Activated CD8-positive, alpha-beta T cell treated with anti-CD3 and anti-CD28 coated beads for 36 hours (primary cell): ENCODE measurements at regions not wholly inside any gene's neighbourhood (a gene's known extent, or its start where the extent isn't known, plus 50 kb on each side); places are given as distances from the start of the nearest gene placed in this dataset.
A peak's percentile ranks its signal among the peaks of the same experiment; 100 is the strongest.

Experiments
- ATAC-seq: fragments of 200-7000 bp; cut with Tn5 transposase; one replicate; pipeline ENCODE4 v1.10.0; 2021; ENCODE audit warnings: mild to moderate bottlenecking, moderate library complexity
- CTCF ChIA-PET: fragments of 350-600 bp; sonication (Branson Sonifier 250); formaldehyde crosslinking; loops from one replicate; lab custom pipeline; 2021; ENCODE audit warnings: antibody characterized with exemption; lab: Charles Lee
- POLR2A ChIA-PET: fragments of 350-600 bp; sonication (Branson Sonifier 250); formaldehyde crosslinking; loops from one replicate; lab custom pipeline; 2021; ENCODE audit warnings: antibody characterized with exemption; lab: Charles Lee
- DNase-seq: peaks from one replicate; pipeline ENCODE4 v3.0.0-alpha.2; 2020
- H3K27ac Mint-ChIP-seq: one replicate; pipeline ENCODE4 v1.8.0; 2021; ENCODE audit warnings: mild to moderate bottlenecking, mixed read lengths
- H3K27me3 Mint-ChIP-seq: one replicate; pipeline ENCODE4 v1.8.0; 2021; ENCODE audit warnings: mixed read lengths
- H3K36me3 Mint-ChIP-seq: one replicate; pipeline ENCODE4 v1.8.0; 2021; ENCODE audit warnings: low read depth, mixed read lengths
- H3K4me1 Mint-ChIP-seq: one replicate; pipeline ENCODE4 v1.8.0; 2021; ENCODE audit warnings: low read depth, mixed read lengths
- H3K4me3 Mint-ChIP-seq: one replicate; pipeline ENCODE4 v1.8.0; 2021; ENCODE audit warnings: mild to moderate bottlenecking, moderate library complexity, mixed read lengths
- H3K9me3 Mint-ChIP-seq: one replicate; pipeline ENCODE4 v1.8.0; 2021; ENCODE audit warnings: mixed read lengths
- intact Hi-C: fragments of 100-400 bp; cut with micrococcal nuclease; formaldehyde crosslinking; loops from one replicate; pipeline ENCODE4 v1.10.0; 2022
- TF ChIP-seq, protein P1 (sequence below): fragments of 200-600 bp; IDR thresholded peaks from one replicate; pipeline ENCODE4 v1.8.0; 2022; ENCODE audit warnings: antibody characterized with exemption, mild to moderate bottlenecking

DNA sequence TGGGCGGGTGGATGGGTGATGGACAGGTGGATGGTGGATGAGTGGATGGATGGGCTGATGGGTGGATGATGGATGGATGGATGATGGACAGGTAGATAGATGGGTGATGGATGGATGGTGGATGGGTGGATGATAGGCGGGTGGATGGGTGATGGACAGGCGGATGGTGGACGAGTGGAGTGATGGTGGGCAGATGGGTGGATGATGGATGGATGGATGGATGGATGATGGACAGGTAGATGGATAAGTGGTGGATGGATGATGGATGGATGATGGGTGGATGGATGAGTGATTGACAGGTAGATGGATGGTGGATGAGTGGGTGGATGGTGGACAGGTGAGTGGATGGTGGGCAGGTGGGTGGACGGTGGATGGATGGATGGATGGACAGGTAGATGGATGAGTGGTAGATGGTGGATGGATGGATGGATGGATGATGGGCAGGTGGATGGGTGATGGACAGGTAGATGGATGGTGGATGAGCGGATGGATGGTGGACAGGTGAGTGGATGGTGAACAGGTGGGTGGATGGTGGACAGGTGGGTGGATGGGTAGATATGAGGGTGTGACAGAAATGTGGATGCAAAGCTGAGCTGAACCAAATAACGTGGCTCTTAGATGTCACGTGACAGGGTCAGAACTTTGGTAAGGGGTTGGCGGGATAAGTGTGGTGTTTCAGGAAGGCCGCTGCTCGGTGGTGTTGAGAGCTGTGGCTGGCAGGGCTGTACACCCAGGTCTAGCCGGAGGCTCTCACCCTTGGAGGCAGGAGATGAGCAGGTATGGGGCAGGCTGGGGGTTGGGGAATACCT is 234.3 kb upstream of the CIBAR2 start:
- Mint-ChIP-seq H3K27ac (no peak overlapping the region), H3K4me1 (no peaks in the 10 kb centered on the region), H3K27me3 (peaks cover 2% of the 10 kb centered on the region), H3K4me3 (no peak overlapping the region), H3K36me3 (no peaks in the 10 kb centered on the region), H3K9me3 (peaks cover 2% of the 10 kb centered on the region)
- no peak for ATAC-seq
- no peak for DNase-seq
- ChIA-PET POLR2A (no interaction called here), CTCF (interaction anchor here (1.0 to 1.9 kb wide), 3 partner anchors 12 to 22 kb away, joined by 3 to 8 read pairs (median 4); no protein-coding TSS in a partner anchor)
- TF ChIP-seq, protein P1, sequence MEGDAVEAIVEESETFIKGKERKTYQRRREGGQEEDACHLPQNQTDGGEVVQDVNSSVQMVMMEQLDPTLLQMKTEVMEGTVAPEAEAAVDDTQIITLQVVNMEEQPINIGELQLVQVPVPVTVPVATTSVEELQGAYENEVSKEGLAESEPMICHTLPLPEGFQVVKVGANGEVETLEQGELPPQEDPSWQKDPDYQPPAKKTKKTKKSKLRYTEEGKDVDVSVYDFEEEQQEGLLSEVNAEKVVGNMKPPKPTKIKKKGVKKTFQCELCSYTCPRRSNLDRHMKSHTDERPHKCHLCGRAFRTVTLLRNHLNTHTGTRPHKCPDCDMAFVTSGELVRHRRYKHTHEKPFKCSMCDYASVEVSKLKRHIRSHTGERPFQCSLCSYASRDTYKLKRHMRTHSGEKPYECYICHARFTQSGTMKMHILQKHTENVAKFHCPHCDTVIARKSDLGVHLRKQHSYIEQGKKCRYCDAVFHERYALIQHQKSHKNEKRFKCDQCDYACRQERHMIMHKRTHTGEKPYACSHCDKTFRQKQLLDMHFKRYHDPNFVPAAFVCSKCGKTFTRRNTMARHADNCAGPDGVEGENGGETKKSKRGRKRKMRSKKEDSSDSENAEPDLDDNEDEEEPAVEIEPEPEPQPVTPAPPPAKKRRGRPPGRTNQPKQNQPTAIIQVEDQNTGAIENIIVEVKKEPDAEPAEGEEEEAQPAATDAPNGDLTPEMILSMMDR, result no peak
- intact Hi-C loops, result no loop called here

DNA sequence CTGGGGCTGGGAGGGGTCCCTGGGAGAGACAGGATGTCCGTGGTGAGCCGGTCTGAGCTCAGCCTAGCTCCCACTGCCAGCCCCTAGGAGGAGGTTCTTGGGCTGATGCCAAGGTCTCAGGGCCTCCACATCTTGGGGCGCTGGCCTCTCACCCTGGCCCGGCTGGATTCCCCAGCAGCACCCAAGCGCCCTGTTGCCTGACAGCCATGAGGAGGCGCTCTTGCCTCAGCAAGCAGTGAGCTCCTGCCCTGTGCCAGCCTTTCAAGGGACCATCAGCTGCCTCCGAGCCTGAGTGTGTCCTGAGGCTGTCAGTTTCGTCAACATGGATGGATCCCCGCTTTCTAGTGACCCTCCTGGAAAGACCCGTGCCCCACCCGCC is 234.9 kb upstream of the CIBAR2 start:
- intact Hi-C loops, result no loop called here
- no peak overlapping the region for H3K4me3 Mint-ChIP-seq
- ChIA-PET POLR2A (no interaction called here), CTCF (interaction anchor here (1.0 to 1.9 kb wide), 5 partner anchors 12 to 44 kb away, joined by 3 to 8 read pairs (median 3); no protein-coding TSS in a partner anchor)
- ATAC-seq (peak; percentile 61), DNase-seq (peak; percentile 23)
- H3K27me3 Mint-ChIP-seq, result peaks cover 2% of the 10 kb centered on the region
- TF ChIP-seq, protein P1, result no peak
- H3K36me3 Mint-ChIP-seq, result no peaks in the 10 kb centered on the region
- no peaks in the 10 kb centered on the region for H3K4me1 Mint-ChIP-seq
- H3K9me3 Mint-ChIP-seq, result peaks cover 2% of the 10 kb centered on the region
- no peak overlapping the region for H3K27ac Mint-ChIP-seq

DNA sequence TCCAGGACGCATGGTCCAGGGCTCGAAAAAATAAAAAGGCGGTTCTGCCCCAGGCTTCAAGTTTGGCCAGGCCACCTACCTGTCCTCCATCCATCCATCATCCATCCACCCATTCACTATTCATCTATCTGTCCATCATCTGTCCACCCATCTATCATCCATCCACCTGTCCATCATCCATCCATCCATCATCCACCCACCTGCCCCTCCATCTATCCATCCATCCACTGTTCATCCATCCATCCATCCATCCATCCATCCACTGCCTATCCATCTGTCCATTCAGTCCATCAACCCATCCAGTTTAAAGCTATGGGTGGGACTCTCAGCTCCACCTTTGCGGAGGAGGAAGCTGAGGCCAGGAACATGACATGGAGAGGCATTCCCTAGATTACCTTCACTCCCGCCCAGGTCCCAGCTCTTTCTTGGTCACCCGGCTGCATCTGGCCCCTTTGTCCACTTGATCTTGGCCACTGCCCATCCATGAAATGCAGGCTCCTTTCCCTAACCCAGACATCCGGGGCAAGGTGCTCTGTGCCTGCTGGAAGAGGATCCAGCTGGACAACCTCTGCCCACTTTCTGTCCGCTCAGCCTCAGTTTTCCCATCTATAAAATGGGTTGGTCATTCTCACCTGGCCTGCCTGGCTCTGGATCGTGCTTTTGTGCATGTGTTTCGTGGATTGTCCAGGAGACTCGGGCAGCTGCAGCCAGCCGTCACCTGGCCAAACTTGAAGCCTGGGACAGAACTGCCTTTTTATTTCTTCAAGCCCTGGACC is 236.0 kb upstream of the CIBAR2 start:
- intact Hi-C loops, result no loop called here
- no peak overlapping the region for H3K4me3 Mint-ChIP-seq
- TF ChIP-seq, protein P1, result no peak
- no peaks in the 10 kb centered on the region for H3K4me1 Mint-ChIP-seq
- DNase-seq, result no peak
- H3K9me3 Mint-ChIP-seq, result peaks cover 5% of the 10 kb centered on the region
- no peak for ATAC-seq
- CTCF ChIA-PET, result interaction anchor here (1.0 to 1.9 kb wide), 4 partner anchors 13 to 45 kb away, joined by 3 to 8 read pairs (median 3); no protein-coding TSS in a partner anchor
- H3K36me3 Mint-ChIP-seq, result no peaks in the 10 kb centered on the region
- no peak overlapping the region for H3K27ac Mint-ChIP-seq
- POLR2A ChIA-PET, result no interaction called here
- H3K27me3 Mint-ChIP-seq, result peaks cover 2% of the 10 kb centered on the region

DNA sequence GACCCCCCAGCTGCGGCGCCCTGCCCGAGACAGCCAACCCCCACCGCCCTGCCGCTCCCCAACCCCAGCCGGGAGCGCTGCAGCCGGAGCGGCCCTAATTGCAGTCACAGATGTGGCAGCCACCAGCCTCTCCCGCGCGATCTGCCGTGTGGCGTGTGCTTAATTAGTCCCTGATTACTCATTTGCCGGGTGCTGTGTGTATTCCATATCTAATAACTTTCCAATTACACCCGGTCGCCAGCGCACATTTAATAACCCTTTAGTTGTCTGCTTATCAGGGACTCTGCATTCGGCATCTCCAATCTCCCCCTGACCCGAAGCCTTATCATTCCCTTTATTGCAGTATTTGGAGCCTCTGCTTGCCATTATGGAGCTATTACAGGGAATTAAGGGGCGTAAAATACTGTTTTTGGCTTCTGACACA is 236.7 kb upstream of the CIBAR2 start:
- CTCF ChIA-PET, result no interaction called here
- Mint-ChIP-seq H3K4me1 (no peaks in the 10 kb centered on the region), H3K27me3 (peaks cover 2% of the 10 kb centered on the region), H3K36me3 (no peaks in the 10 kb centered on the region), H3K27ac (no peak overlapping the region), H3K4me3 (no peak overlapping the region), H3K9me3 (peaks cover 6% of the 10 kb centered on the region)
- TF ChIP-seq, protein P1, result no peak
- no peak for DNase-seq
- ATAC-seq, result no peak
- intact Hi-C loops, result no loop called here
- POLR2A ChIA-PET, result no interaction called here
